KOPT-K1 (cell line): ENCODE measurements at regions not wholly inside any gene's neighbourhood (a gene's known extent, or its start where the extent isn't known, plus 50 kb on each side); places are given as distances from the start of the nearest gene placed in this dataset.

Experiments
- H3K27ac ChIP-seq: fragments of 200-600 bp; sonication (generic); 2 replicates; pipeline ENCODE4 v1.5.1; 2016; ENCODE audit warnings: antibody characterized with exemption, mild to moderate bottlenecking, low read depth, low read length; ENCODE audit not compliant: poor library complexity, severe bottlenecking
- H3K36me3 ChIP-seq: fragments of 200-600 bp; sonication (generic); 2 replicates; pipeline ENCODE4 v1.5.1; 2017; ENCODE audit warnings: antibody characterized with exemption, mild to moderate bottlenecking, low read length, moderate library complexity; ENCODE audit not compliant: insufficient read depth
- H3K9me3 ChIP-seq: fragments of 200-600 bp; sonication (generic); 2 replicates; pipeline ENCODE4 v1.5.1; 2017; ENCODE audit warnings: antibody characterized with exemption, low read length, mild to moderate bottlenecking; ENCODE audit not compliant: insufficient read depth, poor library complexity, severe bottlenecking

GRCh38 chrX:39304746-39305145 is 503.5 kb downstream of the MID1IP1 start:
- H3K9me3 ChIP-seq: peaks cover 25% of the 10 kb centered on the region
- no peaks in the 10 kb centered on the region for H3K36me3 ChIP-seq
- H3K27ac ChIP-seq: no peak overlapping the region

- H3K36me3 ChIP-seq: no peaks in the 10 kb centered on the region
- H3K27ac ChIP-seq: no peak overlapping the region
- peaks cover 19% of the 10 kb centered on the region for H3K9me3 ChIP-seq
Measured at GRCh38 chrX:39307488-39307887, 506.2 kb downstream of the MID1IP1 start.

- no peaks in the 10 kb centered on the region for H3K36me3 ChIP-seq
- peaks cover 13% of the 10 kb centered on the region for H3K9me3 ChIP-seq
- no peak overlapping the region for H3K27ac ChIP-seq
Measured at GRCh38 chrX:39308126-39308525, 506.9 kb downstream of the MID1IP1 start.

GRCh38 chrX:39309018-39309635 is 507.9 kb downstream of the MID1IP1 start:
- Histone ChIP-seq H3K36me3 (no peaks in the 10 kb centered on the region), H3K9me3 (peaks cover 3% of the 10 kb centered on the region), H3K27ac (peak overlapping the region; percentile 49)

- H3K27ac ChIP-seq: peak overlapping the region; percentile 49
Measured at GRCh38 chrX:39309721-39310152, 508.5 kb downstream of the MID1IP1 start.

GRCh38 chrX:39310891-39311290 is 509.6 kb downstream of the MID1IP1 start:
- H3K9me3 ChIP-seq: no peaks in the 10 kb centered on the region
- H3K36me3 ChIP-seq: no peaks in the 10 kb centered on the region
- no peak overlapping the region for H3K27ac ChIP-seq

More at GRCh38 chrX:39309721-39310152, 508.5 kb downstream of the MID1IP1 start:
- no peaks in the 10 kb centered on the region for H3K9me3 ChIP-seq
- H3K36me3 ChIP-seq: no peaks in the 10 kb centered on the region

- Histone ChIP-seq H3K36me3 (no peaks in the 10 kb centered on the region), H3K9me3 (no peaks in the 10 kb centered on the region), H3K27ac (no peak overlapping the region)
Measured at GRCh38 chrX:39311646-39312045, 510.4 kb downstream of the MID1IP1 start.

GRCh38 chrX:39313146-39313545 is 511.9 kb downstream of the MID1IP1 start:
- Histone ChIP-seq H3K36me3 (no peaks in the 10 kb centered on the region), H3K27ac (no peak overlapping the region), H3K9me3 (no peaks in the 10 kb centered on the region)

- no peaks in the 10 kb centered on the region for H3K36me3 ChIP-seq
- no peaks in the 10 kb centered on the region for H3K9me3 ChIP-seq
- no peak overlapping the region for H3K27ac ChIP-seq
Measured at GRCh38 chrX:39318506-39319343, 517.5 kb downstream of the MID1IP1 start.

GRCh38 chrX:39320165-39320564 is 518.9 kb downstream of the MID1IP1 start:
- Histone ChIP-seq H3K9me3 (no peaks in the 10 kb centered on the region), H3K27ac (no peak overlapping the region)

GRCh38 chrX:39322496-39322895 is 521.2 kb downstream of the MID1IP1 start:
- H3K36me3 ChIP-seq: no peaks in the 10 kb centered on the region
- no peaks in the 10 kb centered on the region for H3K9me3 ChIP-seq
- no peak overlapping the region for H3K27ac ChIP-seq

More at GRCh38 chrX:39320165-39320564, 518.9 kb downstream of the MID1IP1 start:
- H3K36me3 ChIP-seq: no peaks in the 10 kb centered on the region

- H3K9me3 ChIP-seq: no peaks in the 10 kb centered on the region
- no peak overlapping the region for H3K27ac ChIP-seq
- H3K36me3 ChIP-seq: no peaks in the 10 kb centered on the region
Measured at GRCh38 chrX:39324233-39324930, 523.1 kb downstream of the MID1IP1 start.

- H3K27ac ChIP-seq: no peak overlapping the region
- H3K36me3 ChIP-seq: no peaks in the 10 kb centered on the region
- H3K9me3 ChIP-seq: no peaks in the 10 kb centered on the region
Measured at GRCh38 chrX:39327255-39327654, 526.0 kb downstream of the MID1IP1 start.

- Histone ChIP-seq H3K36me3 (no peaks in the 10 kb centered on the region), H3K27ac (no peak overlapping the region), H3K9me3 (no peaks in the 10 kb centered on the region)
Measured at GRCh38 chrX:39327705-39328104, 526.4 kb downstream of the MID1IP1 start.

- Histone ChIP-seq H3K27ac (no peak overlapping the region), H3K9me3 (no peaks in the 10 kb centered on the region), H3K36me3 (no peaks in the 10 kb centered on the region)
Measured at GRCh38 chrX:39328661-39329060, 527.4 kb downstream of the MID1IP1 start.
